Right lobe of liver (tissue), 4 donors: ENCODE measurements at regions not wholly inside any gene's neighbourhood (a gene's known extent, or its start where the extent isn't known, plus 50 kb on each side); places are given as distances from the start of the nearest gene placed in this dataset.

ENCODE experiments used
- CTCF ChIP-seq, 4 donors: fragments of 200-600 bp in 3 of 4; fragments of 450-650 bp in 1 of 4; IDR thresholded peaks; one replicate each; pipeline versions ENCODE4 v1.5.1 to v1.8.0; 2016 to 2022; ENCODE audit warnings: antibody characterized with exemption in 4 of 4, mild to moderate bottlenecking in 2 of 4
- POLR2A ChIP-seq: fragments of 450-650 bp; IDR thresholded peaks from one replicate; pipeline ENCODE4 v1.6.1; 2017; ENCODE audit warnings: antibody characterized with exemption, mild to moderate bottlenecking
- donor health status: DM: no; HTN: no; CAD: no.
- donor health status: DM: no; HTN: no; CAD: no.
- donor health status: DM: no; HTN: yes; CAD: no.

- TF ChIP-seq CTCF (IDR thresholded peaks at IDR 0.05) (no peak), POLR2A (no peak)
Measured at GRCh38 chr5:111922344-111922743, 165.3 kb upstream of the NREP start.
